ENCODE measurements at regions not wholly inside any gene's neighbourhood (a gene's known extent, or its start where the extent isn't known, plus 50 kb on each side); places are given as distances from the start of the nearest gene placed in this dataset.
A peak's percentile ranks its signal among the peaks of the same experiment; 100 is the strongest.

- H3K27me3 ChIP-seq (ENCODE audit: insufficient read depth, low read length), result no peaks in the 10 kb centered on the region
- no peak overlapping the region for H2AFZ ChIP-seq (ENCODE audit: low read length)
- no peak for DNase-seq (ENCODE audit: insufficient read length, low spot score, missing footprints)
- no peak overlapping the region for H3K27ac ChIP-seq (ENCODE audit: low read depth, low read length)
- H3K79me2 ChIP-seq (ENCODE audit: insufficient read depth, low read length), result no peaks in the 10 kb centered on the region
- peaks cover 21% of the 10 kb centered on the region for H3K4me1 ChIP-seq (ENCODE audit: insufficient read depth, low read length)
- H3K9me3 ChIP-seq (ENCODE audit: low read depth, low read length), result no peaks in the 10 kb centered on the region
- H3K36me3 ChIP-seq (ENCODE audit: insufficient read depth, low read length), result no peaks in the 10 kb centered on the region
- H3K4me2 ChIP-seq (ENCODE audit: insufficient read depth, low read length), result no peak overlapping the region
- no peaks in the 10 kb centered on the region for H4K20me1 ChIP-seq (ENCODE audit: insufficient read depth, low read length)
- H3K4me3 ChIP-seq (ENCODE audit: insufficient read depth, low read length), result no peak overlapping the region
- TF ChIP-seq, protein P1, sequence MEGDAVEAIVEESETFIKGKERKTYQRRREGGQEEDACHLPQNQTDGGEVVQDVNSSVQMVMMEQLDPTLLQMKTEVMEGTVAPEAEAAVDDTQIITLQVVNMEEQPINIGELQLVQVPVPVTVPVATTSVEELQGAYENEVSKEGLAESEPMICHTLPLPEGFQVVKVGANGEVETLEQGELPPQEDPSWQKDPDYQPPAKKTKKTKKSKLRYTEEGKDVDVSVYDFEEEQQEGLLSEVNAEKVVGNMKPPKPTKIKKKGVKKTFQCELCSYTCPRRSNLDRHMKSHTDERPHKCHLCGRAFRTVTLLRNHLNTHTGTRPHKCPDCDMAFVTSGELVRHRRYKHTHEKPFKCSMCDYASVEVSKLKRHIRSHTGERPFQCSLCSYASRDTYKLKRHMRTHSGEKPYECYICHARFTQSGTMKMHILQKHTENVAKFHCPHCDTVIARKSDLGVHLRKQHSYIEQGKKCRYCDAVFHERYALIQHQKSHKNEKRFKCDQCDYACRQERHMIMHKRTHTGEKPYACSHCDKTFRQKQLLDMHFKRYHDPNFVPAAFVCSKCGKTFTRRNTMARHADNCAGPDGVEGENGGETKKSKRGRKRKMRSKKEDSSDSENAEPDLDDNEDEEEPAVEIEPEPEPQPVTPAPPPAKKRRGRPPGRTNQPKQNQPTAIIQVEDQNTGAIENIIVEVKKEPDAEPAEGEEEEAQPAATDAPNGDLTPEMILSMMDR (IDR thresholded peaks at IDR 0.05; ENCODE audit: extremely low read depth, low read depth, low read length), result no peak
Observed at GRCh38 chr6:139590206-139590605, 215.8 kb upstream of the CITED2 start.

DNA sequence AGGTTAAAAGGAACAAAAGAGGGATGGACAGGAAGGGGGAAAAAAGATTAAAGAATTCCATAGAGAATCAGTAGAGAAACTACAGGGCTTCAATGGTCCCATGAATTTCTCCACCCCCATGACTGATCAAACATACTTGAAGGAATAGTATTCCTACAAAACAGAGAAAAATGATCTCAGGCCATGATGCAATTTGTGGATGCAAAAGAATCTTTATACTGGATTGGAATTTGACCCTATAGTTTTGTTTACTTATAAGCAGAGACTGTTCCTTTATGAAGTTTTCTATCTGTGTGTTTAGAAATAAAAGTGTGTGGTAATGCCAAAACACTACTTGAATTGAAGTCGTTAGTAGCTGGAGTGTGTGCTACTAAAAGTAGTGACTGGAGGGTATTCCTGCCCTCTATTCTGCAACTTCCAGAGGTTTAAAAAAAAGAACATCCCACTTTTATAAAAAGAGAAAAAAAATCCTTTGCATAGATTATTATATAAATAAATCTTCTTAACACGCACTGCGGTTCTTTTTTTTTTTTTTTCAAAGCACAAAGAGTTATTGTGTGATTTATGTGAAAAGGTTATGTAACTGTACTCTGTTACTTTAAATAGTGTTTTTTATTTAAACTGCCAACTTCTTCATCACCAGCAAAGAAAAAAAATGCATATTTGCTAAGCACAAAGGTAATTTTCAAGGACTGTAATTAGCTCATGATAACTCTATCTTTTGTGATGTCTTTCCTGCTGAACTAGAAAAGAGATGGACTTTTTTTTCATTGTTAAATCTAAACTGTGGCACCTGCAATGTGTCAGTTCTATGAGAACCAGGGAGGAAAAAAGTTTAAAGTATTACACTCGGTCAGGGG, 214.5 kb upstream of the CITED2 start:
- DNase-seq (ENCODE audit: insufficient read length, low spot score, missing footprints), result no peak
- no peaks in the 10 kb centered on the region for H3K27me3 ChIP-seq (ENCODE audit: insufficient read depth, low read length)
- H3K4me3 ChIP-seq (ENCODE audit: insufficient read depth, low read length), result no peak overlapping the region
- no peaks in the 10 kb centered on the region for H4K20me1 ChIP-seq (ENCODE audit: insufficient read depth, low read length)
- no peaks in the 10 kb centered on the region for H3K9me3 ChIP-seq (ENCODE audit: low read depth, low read length)
- H3K79me2 ChIP-seq (ENCODE audit: insufficient read depth, low read length), result no peaks in the 10 kb centered on the region
- peaks cover 21% of the 10 kb centered on the region for H3K4me1 ChIP-seq (ENCODE audit: insufficient read depth, low read length)
- peak overlapping the region; percentile 88 for H3K27ac ChIP-seq (ENCODE audit: low read depth, low read length)
- peak overlapping the region; percentile 27 for H3K4me2 ChIP-seq (ENCODE audit: insufficient read depth, low read length)
- no peak overlapping the region for H2AFZ ChIP-seq (ENCODE audit: low read length)
- TF ChIP-seq, protein P1 (IDR thresholded peaks at IDR 0.05; ENCODE audit: extremely low read depth, low read depth, low read length), result no peak
- no peaks in the 10 kb centered on the region for H3K36me3 ChIP-seq (ENCODE audit: insufficient read depth, low read length)

DNA sequence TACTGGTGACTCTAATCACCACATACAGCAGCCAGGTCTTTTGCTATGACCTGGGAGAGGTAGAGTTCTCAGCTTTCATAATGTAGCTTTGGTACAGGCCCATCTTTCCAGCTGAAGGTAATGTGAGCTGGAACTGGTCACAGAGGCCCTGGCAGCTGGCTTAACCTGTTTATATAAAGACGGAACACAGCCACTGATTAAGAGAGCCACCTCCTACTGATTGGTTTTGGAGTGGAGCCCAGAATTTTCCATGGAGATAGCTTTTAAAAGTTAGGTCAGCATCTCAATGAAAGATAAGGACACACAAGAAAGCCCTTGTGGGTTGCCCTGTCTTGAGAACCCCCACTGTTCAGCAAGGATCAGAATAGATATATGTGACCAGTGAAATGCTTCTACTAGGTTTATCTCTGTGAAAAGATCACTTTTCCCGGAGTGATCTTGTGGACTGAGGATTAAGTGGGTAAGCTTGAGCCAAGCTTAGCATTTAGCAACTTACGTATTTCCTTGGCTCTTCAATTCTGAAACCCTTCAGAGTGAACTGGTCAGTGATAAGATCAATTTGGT, 213.7 kb upstream of the CITED2 start:
- Histone ChIP-seq H3K9me3 (ENCODE audit: low read depth, low read length) (no peaks in the 10 kb centered on the region), H3K36me3 (ENCODE audit: insufficient read depth, low read length) (no peaks in the 10 kb centered on the region), H2AFZ (ENCODE audit: low read length) (no peak overlapping the region), H3K27me3 (ENCODE audit: insufficient read depth, low read length) (no peaks in the 10 kb centered on the region), H3K27ac (ENCODE audit: low read depth, low read length) (peak overlapping the region; percentile 88), H3K4me1 (ENCODE audit: insufficient read depth, low read length) (peaks cover 26% of the 10 kb centered on the region), H4K20me1 (ENCODE audit: insufficient read depth, low read length) (no peaks in the 10 kb centered on the region), H3K79me2 (ENCODE audit: insufficient read depth, low read length) (no peaks in the 10 kb centered on the region), H3K4me3 (ENCODE audit: insufficient read depth, low read length) (no peak overlapping the region), H3K4me2 (ENCODE audit: insufficient read depth, low read length) (peak overlapping the region; percentile 27)
- TF ChIP-seq, protein P1 (IDR thresholded peaks at IDR 0.05; ENCODE audit: extremely low read depth, low read depth, low read length), result no peak
- DNase-seq (ENCODE audit: insufficient read length, low spot score, missing footprints), result no peak

GRCh38 chr6:139587469-139587868, 213.0 kb upstream of the CITED2 start:
- Histone ChIP-seq H3K27me3 (ENCODE audit: insufficient read depth, low read length) (no peaks in the 10 kb centered on the region), H3K36me3 (ENCODE audit: insufficient read depth, low read length) (no peaks in the 10 kb centered on the region), H3K79me2 (ENCODE audit: insufficient read depth, low read length) (no peaks in the 10 kb centered on the region), H3K4me1 (ENCODE audit: insufficient read depth, low read length) (peaks cover 30% of the 10 kb centered on the region), H3K9me3 (ENCODE audit: low read depth, low read length) (no peaks in the 10 kb centered on the region), H4K20me1 (ENCODE audit: insufficient read depth, low read length) (no peaks in the 10 kb centered on the region), H2AFZ (ENCODE audit: low read length) (no peak overlapping the region), H3K27ac (ENCODE audit: low read depth, low read length) (peak overlapping the region; percentile 88), H3K4me3 (ENCODE audit: insufficient read depth, low read length) (no peak overlapping the region), H3K4me2 (ENCODE audit: insufficient read depth, low read length) (peak overlapping the region; percentile 27)
- no peak for DNase-seq (ENCODE audit: insufficient read length, low spot score, missing footprints)
- TF ChIP-seq, protein P1 (IDR thresholded peaks at IDR 0.05; ENCODE audit: extremely low read depth, low read depth, low read length), result no peak
